ENCODE measurements at regions not wholly inside any gene's neighbourhood (a gene's known extent, or its start where the extent isn't known, plus 50 kb on each side); places are given as distances from the start of the nearest gene placed in this dataset.
"Not testable (repeated sequence)": the region's sequence is repeated elsewhere in the genome, so short reads cannot be mapped to it uniquely, and the experiment has no call there.

GRCh38 chr14:106115401-106115800 is 589.0 kb downstream of the TMEM121 start:
- Histone ChIP-seq H3K27me3 (ENCODE audit: low read depth, low read length) (no peaks in the 10 kb centered on the region), H3K4me3 (ENCODE audit: low read depth in 1 of 2, low read length in 2 of 2) (no peak overlapping the region), H3K9me3 (ENCODE audit: control insufficient read depth in 1 of 2, low read length in 2 of 2) (no peaks in the 10 kb centered on the region), H3K36me3 (ENCODE audit: control insufficient read depth in 1 of 2, insufficient read depth in 2 of 2, low read length in 2 of 2) (no peaks in the 10 kb centered on the region), H3K4me1 (ENCODE audit: control insufficient read depth in 1 of 2, insufficient read depth in 2 of 2, low read length in 2 of 2) (no peaks in the 10 kb centered on the region), H3K27ac (ENCODE audit: low read length) (no peak overlapping the region)

- not testable (repeated sequence) for H3K27ac ChIP-seq (ENCODE audit: low read length); H3K4me1 ChIP-seq (ENCODE audit: control insufficient read depth in 1 of 2, insufficient read depth in 2 of 2, low read length in 2 of 2); H3K27me3 ChIP-seq (ENCODE audit: low read depth, low read length); H3K36me3 ChIP-seq (ENCODE audit: control insufficient read depth in 1 of 2, insufficient read depth in 2 of 2, low read length in 2 of 2); H3K4me3 ChIP-seq (ENCODE audit: low read depth in 1 of 2, low read length in 2 of 2); H3K9me3 ChIP-seq (ENCODE audit: control insufficient read depth in 1 of 2, low read length in 2 of 2)
Observed at GRCh38 chr14:106116339-106116930, 590.1 kb downstream of the TMEM121 start.

GRCh38 chr14:106120101-106120500 is 593.7 kb downstream of the TMEM121 start:
- H3K27me3 ChIP-seq (ENCODE audit: low read depth, low read length) = no peaks in the 10 kb centered on the region

GRCh38 chr14:106129274-106129673 is 602.9 kb downstream of the TMEM121 start:
- Histone ChIP-seq H3K36me3 (ENCODE audit: control insufficient read depth in 1 of 2, insufficient read depth in 2 of 2, low read length in 2 of 2) (no peaks in the 10 kb centered on the region), H3K27me3 (ENCODE audit: low read depth, low read length) (no peaks in the 10 kb centered on the region), H3K4me1 (ENCODE audit: control insufficient read depth in 1 of 2, insufficient read depth in 2 of 2, low read length in 2 of 2) (no peaks in the 10 kb centered on the region), H3K9me3 (ENCODE audit: control insufficient read depth in 1 of 2, low read length in 2 of 2) (no peaks in the 10 kb centered on the region), H3K27ac (ENCODE audit: low read length) (no peak overlapping the region), H3K4me3 (ENCODE audit: low read depth in 1 of 2, low read length in 2 of 2) (no peak overlapping the region)

More at GRCh38 chr14:106120101-106120500, 593.7 kb downstream of the TMEM121 start:
- Histone ChIP-seq H3K36me3 (ENCODE audit: control insufficient read depth in 1 of 2, insufficient read depth in 2 of 2, low read length in 2 of 2) (no peaks in the 10 kb centered on the region), H3K9me3 (ENCODE audit: control insufficient read depth in 1 of 2, low read length in 2 of 2) (no peaks in the 10 kb centered on the region), H3K4me3 (ENCODE audit: low read depth in 1 of 2, low read length in 2 of 2) (no peak overlapping the region), H3K4me1 (ENCODE audit: control insufficient read depth in 1 of 2, insufficient read depth in 2 of 2, low read length in 2 of 2) (no peaks in the 10 kb centered on the region), H3K27ac (ENCODE audit: low read length) (no peak overlapping the region)

DNA sequence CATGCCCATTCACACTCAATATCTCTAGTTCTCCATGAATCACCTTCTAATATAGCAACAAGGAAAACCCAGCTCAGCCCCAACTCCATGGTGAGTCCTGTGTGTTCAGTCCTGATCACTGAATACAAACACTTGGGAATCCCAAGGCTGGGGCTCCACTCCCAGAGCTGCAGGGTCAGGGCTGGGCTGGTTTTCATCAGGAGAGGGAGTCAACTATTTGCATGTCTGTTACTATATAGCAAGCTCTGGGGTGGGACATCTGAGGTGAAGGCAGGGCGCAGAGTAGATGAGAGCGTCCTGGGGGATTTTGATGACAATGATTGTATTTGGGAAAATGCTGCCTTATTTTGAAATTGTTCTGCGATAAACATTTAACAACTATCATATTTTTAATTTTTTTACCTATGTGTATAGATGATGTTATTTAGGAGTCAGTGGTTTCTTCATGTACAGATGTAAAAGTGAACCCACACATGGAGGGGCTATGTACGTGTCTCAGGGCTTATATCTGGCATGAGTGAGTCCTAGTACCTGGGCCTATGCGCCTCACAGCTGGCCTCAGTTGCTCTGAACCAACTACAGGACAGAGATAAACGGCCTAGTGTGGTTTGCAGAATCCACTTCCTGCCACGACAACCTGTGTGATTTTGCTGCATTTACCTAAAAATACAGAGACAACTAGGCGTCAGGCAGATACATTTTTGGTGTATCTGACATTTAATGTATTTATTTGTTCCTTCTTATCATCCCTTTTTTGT is 603.7 kb downstream of the TMEM121 start:
- not testable (repeated sequence) for H3K4me1 ChIP-seq (ENCODE audit: control insufficient read depth in 1 of 2, insufficient read depth in 2 of 2, low read length in 2 of 2); H3K27ac ChIP-seq (ENCODE audit: low read length); H3K36me3 ChIP-seq (ENCODE audit: control insufficient read depth in 1 of 2, insufficient read depth in 2 of 2, low read length in 2 of 2); H3K4me3 ChIP-seq (ENCODE audit: low read depth in 1 of 2, low read length in 2 of 2); H3K9me3 ChIP-seq (ENCODE audit: control insufficient read depth in 1 of 2, low read length in 2 of 2); H3K27me3 ChIP-seq (ENCODE audit: low read depth, low read length)

- H3K4me1 ChIP-seq (ENCODE audit: control insufficient read depth in 1 of 2, insufficient read depth in 2 of 2, low read length in 2 of 2); H3K9me3 ChIP-seq (ENCODE audit: control insufficient read depth in 1 of 2, low read length in 2 of 2); H3K36me3 ChIP-seq (ENCODE audit: control insufficient read depth in 1 of 2, insufficient read depth in 2 of 2, low read length in 2 of 2); H3K4me3 ChIP-seq (ENCODE audit: low read depth in 1 of 2, low read length in 2 of 2); H3K27ac ChIP-seq (ENCODE audit: low read length); H3K27me3 ChIP-seq (ENCODE audit: low read depth, low read length): not testable (repeated sequence)
Observed at GRCh38 chr14:106133126-106133525, 606.7 kb downstream of the TMEM121 start.

- Histone ChIP-seq H3K36me3 (ENCODE audit: control insufficient read depth in 1 of 2, insufficient read depth in 2 of 2, low read length in 2 of 2) (no peaks in the 10 kb centered on the region), H3K4me3 (ENCODE audit: low read depth in 1 of 2, low read length in 2 of 2) (no peak overlapping the region), H3K27ac (ENCODE audit: low read length) (no peak overlapping the region), H3K27me3 (ENCODE audit: low read depth, low read length) (no peaks in the 10 kb centered on the region), H3K4me1 (ENCODE audit: control insufficient read depth in 1 of 2, insufficient read depth in 2 of 2, low read length in 2 of 2) (no peaks in the 10 kb centered on the region), H3K9me3 (ENCODE audit: control insufficient read depth in 1 of 2, low read length in 2 of 2) (no peaks in the 10 kb centered on the region)
Observed at GRCh38 chr14:106134886-106135285, 608.5 kb downstream of the TMEM121 start.

GRCh38 chr14:106141242-106142220 is 615.1 kb downstream of the TMEM121 start:
- Histone ChIP-seq H3K36me3 (ENCODE audit: control insufficient read depth in 1 of 2, insufficient read depth in 2 of 2, low read length in 2 of 2) (no peaks in the 10 kb centered on the region), H3K4me1 (ENCODE audit: control insufficient read depth in 1 of 2, insufficient read depth in 2 of 2, low read length in 2 of 2) (no peaks in the 10 kb centered on the region), H3K27me3 (ENCODE audit: low read depth, low read length) (no peaks in the 10 kb centered on the region), H3K4me3 (ENCODE audit: low read depth in 1 of 2, low read length in 2 of 2) (no peak overlapping the region), H3K9me3 (ENCODE audit: control insufficient read depth in 1 of 2, low read length in 2 of 2) (no peaks in the 10 kb centered on the region), H3K27ac (ENCODE audit: low read length) (no peak overlapping the region)

GRCh38 chr14:106145731-106146130 is 619.3 kb downstream of the TMEM121 start:
- H3K9me3 ChIP-seq (ENCODE audit: control insufficient read depth in 1 of 2, low read length in 2 of 2); H3K27me3 ChIP-seq (ENCODE audit: low read depth, low read length); H3K4me3 ChIP-seq (ENCODE audit: low read depth in 1 of 2, low read length in 2 of 2); H3K36me3 ChIP-seq (ENCODE audit: control insufficient read depth in 1 of 2, insufficient read depth in 2 of 2, low read length in 2 of 2); H3K4me1 ChIP-seq (ENCODE audit: control insufficient read depth in 1 of 2, insufficient read depth in 2 of 2, low read length in 2 of 2); H3K27ac ChIP-seq (ENCODE audit: low read length): not testable (repeated sequence)

DNA sequence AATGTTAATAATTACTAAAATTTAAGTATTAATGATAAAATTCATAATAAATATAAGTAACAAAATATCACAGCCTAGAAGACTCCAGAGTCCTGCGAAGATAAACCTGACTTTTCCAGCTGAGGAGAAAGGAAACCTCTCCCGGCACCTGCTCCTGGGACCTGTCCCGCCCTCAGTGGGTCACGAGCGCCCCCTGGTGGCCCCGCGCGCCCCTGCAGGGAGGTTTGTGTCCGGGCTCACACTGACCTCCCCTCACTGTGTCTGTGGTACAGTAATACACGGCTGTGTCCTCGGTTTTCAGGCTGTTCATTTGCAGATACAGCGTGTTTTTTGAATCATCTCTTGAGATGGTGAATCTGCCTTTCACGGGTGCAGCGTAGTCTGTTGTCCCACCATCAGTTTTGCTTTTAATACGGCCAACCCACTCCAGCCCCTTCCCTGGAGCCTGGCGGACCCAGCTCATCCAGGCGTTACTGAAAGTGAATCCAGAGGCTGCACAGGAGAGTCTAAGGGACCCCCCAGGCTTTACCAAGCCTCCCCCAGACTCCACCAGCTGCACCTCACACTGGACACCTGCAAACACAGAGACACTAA is 627.1 kb downstream of the TMEM121 start:
- H3K27me3 ChIP-seq (ENCODE audit: low read depth, low read length); H3K4me3 ChIP-seq (ENCODE audit: low read depth in 1 of 2, low read length in 2 of 2); H3K4me1 ChIP-seq (ENCODE audit: control insufficient read depth in 1 of 2, insufficient read depth in 2 of 2, low read length in 2 of 2); H3K9me3 ChIP-seq (ENCODE audit: control insufficient read depth in 1 of 2, low read length in 2 of 2); H3K27ac ChIP-seq (ENCODE audit: low read length); H3K36me3 ChIP-seq (ENCODE audit: control insufficient read depth in 1 of 2, insufficient read depth in 2 of 2, low read length in 2 of 2): not testable (repeated sequence)

GRCh38 chr14:106163316-106163715 is 636.9 kb downstream of the TMEM121 start:
- Histone ChIP-seq H3K9me3 (ENCODE audit: control insufficient read depth in 1 of 2, low read length in 2 of 2) (no peaks in the 10 kb centered on the region), H3K27me3 (ENCODE audit: low read depth, low read length) (no peaks in the 10 kb centered on the region), H3K4me1 (ENCODE audit: control insufficient read depth in 1 of 2, insufficient read depth in 2 of 2, low read length in 2 of 2) (no peaks in the 10 kb centered on the region), H3K27ac (ENCODE audit: low read length) (no peak overlapping the region), H3K36me3 (ENCODE audit: control insufficient read depth in 1 of 2, insufficient read depth in 2 of 2, low read length in 2 of 2) (no peaks in the 10 kb centered on the region), H3K4me3 (ENCODE audit: low read depth in 1 of 2, low read length in 2 of 2) (no peak overlapping the region)

Data from muscle layer of duodenum (tissue), 2 donors.